Right renal pelvis (tissue), 4 donors: ENCODE measurements at regions not wholly inside any gene's neighbourhood (a gene's known extent, or its start where the extent isn't known, plus 50 kb on each side); places are given as distances from the start of the nearest gene placed in this dataset.
"Not testable (repeated sequence)": the region's sequence is repeated elsewhere in the genome, so short reads cannot be mapped to it uniquely, and the experiment has no call there.

Experiments used
- DNase-seq, 4 donors: peaks; one replicate each; pipeline ENCODE4 v3.0.0-alpha.2; 2013; ENCODE audit warnings: low read depth in 4 of 4, low spot score in 3 of 4, missing footprints in 1 of 4

GRCh38 chr9:135305546-135306180 lies 173.9 kb upstream of the PPP1R26 start:
- DNase-seq = no peak

- no peak for DNase-seq
These were observed 172.9 kb upstream of the PPP1R26 start for GRCh38 chr9:135306699-135307098.

GRCh38 chr9:135307300-135307699 lies 172.3 kb upstream of the PPP1R26 start:
- DNase-seq = no peak

GRCh38 chr9:135307919-135308318 lies 171.7 kb upstream of the PPP1R26 start:
- not testable (repeated sequence) for DNase-seq

- DNase-seq = no peak
These were observed 170.5 kb upstream of the PPP1R26 start for GRCh38 chr9:135308821-135309762.

- no peak for DNase-seq
These were observed 169.8 kb upstream of the PPP1R26 start for GRCh38 chr9:135309763-135310125.

- DNase-seq = no peak
These were observed 169.4 kb upstream of the PPP1R26 start for GRCh38 chr9:135310134-135310533.

- DNase-seq = no peak
These were observed 164.0 kb upstream of the PPP1R26 start for GRCh38 chr9:135315572-135315971.

GRCh38 chr9:135320331-135320730 lies 159.3 kb upstream of the PPP1R26 start:
- no peak for DNase-seq

GRCh38 chr9:135320943-135321342 lies 158.6 kb upstream of the PPP1R26 start:
- no peak for DNase-seq

- DNase-seq = no peak
These were observed 158.0 kb upstream of the PPP1R26 start for GRCh38 chr9:135321580-135321979.

GRCh38 chr9:135324329-135324728 lies 155.3 kb upstream of the PPP1R26 start:
- DNase-seq = no peak

GRCh38 chr9:135326141-135326540 lies 153.4 kb upstream of the PPP1R26 start:
- no peak for DNase-seq

- no peak for DNase-seq
These were observed 152.9 kb upstream of the PPP1R26 start for GRCh38 chr9:135326633-135327152.

GRCh38 chr9:135328485-135329417 lies 150.8 kb upstream of the PPP1R26 start:
- DNase-seq = no peak

- no peak for DNase-seq
These were observed 149.8 kb upstream of the PPP1R26 start for GRCh38 chr9:135329571-135330306.

GRCh38 chr9:135330307-135330631 lies 149.3 kb upstream of the PPP1R26 start:
- no peak for DNase-seq

GRCh38 chr9:135330685-135331590 lies 148.6 kb upstream of the PPP1R26 start:
- DNase-seq = no peak

GRCh38 chr9:135332516-135332915 lies 147.1 kb upstream of the PPP1R26 start:
- DNase-seq = no peak
